ENCODE measurements at regions not wholly inside any gene's neighbourhood (a gene's known extent, or its start where the extent isn't known, plus 50 kb on each side); places are given as distances from the start of the nearest gene placed in this dataset.

DNA sequence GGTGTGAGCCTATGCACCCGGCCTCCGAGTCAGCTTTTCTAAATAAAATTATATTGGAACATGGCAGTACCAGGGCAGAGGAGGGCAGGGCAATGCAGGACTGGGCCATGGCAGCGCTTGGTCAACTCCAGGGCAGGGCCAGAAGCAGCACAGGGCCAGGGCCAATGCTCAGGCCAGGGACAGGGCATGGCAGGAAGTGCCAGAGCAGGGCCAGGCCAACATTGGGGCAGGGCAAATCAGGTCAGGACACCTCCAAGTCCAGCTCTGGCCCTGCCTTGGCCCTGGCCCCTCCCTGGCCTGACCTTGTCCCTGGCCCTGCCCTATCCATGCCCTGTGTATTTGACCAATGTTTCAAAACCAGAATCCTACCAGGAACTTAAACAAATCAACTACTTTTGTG lies 156.1 kb downstream of the LIPI start:
- TF ChIP-seq TARDBP (IDR thresholded peaks at IDR 0.05) = no peak
- no peak for TF ChIP-seq HDGF (IDR thresholded peaks at IDR 0.05; ENCODE audit: borderline replicate concordance)
